GM12873 (cell line): ENCODE measurements at regions not wholly inside any gene's neighbourhood (a gene's known extent, or its start where the extent isn't known, plus 50 kb on each side); places are given as distances from the start of the nearest gene placed in this dataset.

ENCODE experiments used
- TF ChIP-seq, protein P1 (sequence below): IDR thresholded peaks from 2 replicates; pipeline ENCODE4 v1.5.1; 2012; ENCODE audit warnings: low read depth, mild to moderate bottlenecking, moderate library complexity, low read length, control low read depth; ENCODE audit not compliant: insufficient read depth; ENCODE audit errors: missing control alignments

DNA sequence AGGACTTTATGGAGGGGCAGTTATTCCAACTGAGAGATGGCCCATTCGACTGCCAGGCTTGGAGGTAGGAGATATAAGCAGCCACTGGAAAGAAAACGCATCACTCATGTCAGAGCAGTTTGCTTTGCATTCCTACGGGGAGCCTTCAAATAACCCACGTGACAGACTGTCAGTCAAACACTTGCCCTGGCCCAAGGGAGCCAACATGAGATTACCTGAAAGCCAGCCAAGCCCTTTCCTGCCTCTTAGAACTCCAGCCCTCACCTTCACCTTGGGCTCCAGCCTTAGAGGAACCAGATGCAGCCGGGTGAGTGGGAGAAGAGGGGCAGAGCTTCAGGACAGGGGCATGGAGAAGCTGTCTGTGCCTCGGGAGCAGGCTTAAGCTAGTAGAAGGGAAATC is 95.3 kb upstream of the CXCL13 start:
- TF ChIP-seq, protein P1, sequence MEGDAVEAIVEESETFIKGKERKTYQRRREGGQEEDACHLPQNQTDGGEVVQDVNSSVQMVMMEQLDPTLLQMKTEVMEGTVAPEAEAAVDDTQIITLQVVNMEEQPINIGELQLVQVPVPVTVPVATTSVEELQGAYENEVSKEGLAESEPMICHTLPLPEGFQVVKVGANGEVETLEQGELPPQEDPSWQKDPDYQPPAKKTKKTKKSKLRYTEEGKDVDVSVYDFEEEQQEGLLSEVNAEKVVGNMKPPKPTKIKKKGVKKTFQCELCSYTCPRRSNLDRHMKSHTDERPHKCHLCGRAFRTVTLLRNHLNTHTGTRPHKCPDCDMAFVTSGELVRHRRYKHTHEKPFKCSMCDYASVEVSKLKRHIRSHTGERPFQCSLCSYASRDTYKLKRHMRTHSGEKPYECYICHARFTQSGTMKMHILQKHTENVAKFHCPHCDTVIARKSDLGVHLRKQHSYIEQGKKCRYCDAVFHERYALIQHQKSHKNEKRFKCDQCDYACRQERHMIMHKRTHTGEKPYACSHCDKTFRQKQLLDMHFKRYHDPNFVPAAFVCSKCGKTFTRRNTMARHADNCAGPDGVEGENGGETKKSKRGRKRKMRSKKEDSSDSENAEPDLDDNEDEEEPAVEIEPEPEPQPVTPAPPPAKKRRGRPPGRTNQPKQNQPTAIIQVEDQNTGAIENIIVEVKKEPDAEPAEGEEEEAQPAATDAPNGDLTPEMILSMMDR = no peak

DNA sequence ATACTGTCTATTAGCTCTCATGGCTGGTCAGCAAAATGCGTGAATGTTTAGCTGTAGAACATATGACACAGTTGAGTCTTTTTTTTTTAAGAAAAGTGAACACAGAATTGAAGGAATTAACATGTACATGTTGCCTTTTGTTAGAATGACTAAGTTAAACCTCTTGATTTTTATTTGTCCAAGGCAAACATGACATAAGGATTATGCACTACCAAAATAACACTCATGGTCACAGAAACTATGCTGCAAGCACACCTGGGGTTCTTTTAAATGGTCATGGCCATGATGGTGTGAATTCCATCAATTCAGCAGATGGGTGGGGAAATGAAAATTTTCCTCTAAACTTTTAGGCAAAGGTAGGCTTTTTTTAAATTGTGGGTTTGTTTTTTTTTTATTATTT is 80.1 kb upstream of the CXCL13 start:
- TF ChIP-seq, protein P1 = no peak

DNA sequence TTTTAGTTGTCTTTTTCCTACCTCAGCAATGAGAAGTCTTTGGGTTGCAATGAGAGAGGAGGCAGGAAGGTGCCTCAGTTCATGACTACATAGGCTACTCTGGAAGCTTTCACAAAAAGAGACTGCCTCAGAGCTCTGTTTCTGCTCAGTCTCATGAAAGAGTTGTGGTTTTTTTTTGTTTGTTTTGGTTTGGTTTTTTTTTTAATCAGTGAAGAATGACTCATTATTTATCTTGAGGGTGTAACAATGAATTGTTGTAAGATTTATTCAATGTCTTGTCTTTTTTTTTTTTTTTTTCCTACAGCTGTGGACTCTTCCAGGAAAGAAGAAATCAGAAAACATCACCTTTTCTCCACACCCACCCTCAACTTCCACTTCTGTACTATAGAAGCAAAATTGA is 67.5 kb upstream of the CXCL13 start:
- TF ChIP-seq, protein P1 = no peak

DNA sequence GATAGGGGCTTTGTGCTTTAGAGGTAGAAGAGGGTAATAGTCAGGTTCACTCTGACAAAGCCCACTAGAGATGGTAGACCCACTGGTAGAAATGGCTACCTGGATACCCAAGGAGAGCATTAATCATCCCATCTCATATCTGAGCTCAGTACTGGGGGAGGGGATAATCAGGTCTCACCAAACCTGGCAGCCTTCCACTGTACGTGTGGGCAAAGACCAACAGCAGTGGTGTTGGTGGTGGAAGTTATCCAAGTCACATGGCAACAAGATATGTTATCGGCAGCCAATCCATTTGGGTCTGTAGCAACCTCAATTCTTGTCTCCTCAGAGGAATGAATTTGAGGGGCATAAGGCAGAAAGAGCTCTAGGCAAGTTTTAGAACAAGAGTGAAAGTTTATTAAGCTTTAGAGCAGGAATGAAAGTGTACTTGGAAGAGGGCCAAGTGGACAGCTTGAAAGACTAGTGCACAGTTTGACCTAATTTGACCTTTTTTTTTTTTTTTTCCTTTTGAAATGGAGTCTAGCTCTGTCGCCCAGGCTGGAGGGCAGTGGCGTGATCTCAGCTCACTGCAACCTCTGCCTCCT is 67.0 kb upstream of the CXCL13 start:
- TF ChIP-seq, protein P1 = no peak
